ENCODE measurements at regions not wholly inside any gene's neighbourhood (a gene's known extent, or its start where the extent isn't known, plus 50 kb on each side); places are given as distances from the start of the nearest gene placed in this dataset.

GRCh38 chr1:59041646-59042277 is 255.1 kb upstream of the FGGY start:
- TF ChIP-seq CTCF (IDR thresholded peaks at IDR 0.05; ENCODE audit: poor library complexity, severe bottlenecking) (no peak), EZH2 (IDR thresholded peaks at IDR 0.05; ENCODE audit: borderline replicate concordance, insufficient read depth, low read length, poor library complexity, severe bottlenecking) (no peak)
